Fibroblast of gingiva (primary cell): ENCODE measurements at regions not wholly inside any gene's neighbourhood (a gene's known extent, or its start where the extent isn't known, plus 50 kb on each side); places are given as distances from the start of the nearest gene placed in this dataset.
A peak's percentile ranks its signal among the peaks of the same experiment; 100 is the strongest.
"Not testable (repeated sequence)": the region's sequence is repeated elsewhere in the genome, so short reads cannot be mapped to it uniquely, and the experiment has no call there.

Experiments
- DNase-seq: peaks from one replicate; pipeline ENCODE4 v3.0.0-alpha.2; 2011; ENCODE audit warnings: low read depth

GRCh38 chr3:181265750-181266333, 276.3 kb upstream of the DNAJC19 start:
- no peak for DNase-seq

DNA sequence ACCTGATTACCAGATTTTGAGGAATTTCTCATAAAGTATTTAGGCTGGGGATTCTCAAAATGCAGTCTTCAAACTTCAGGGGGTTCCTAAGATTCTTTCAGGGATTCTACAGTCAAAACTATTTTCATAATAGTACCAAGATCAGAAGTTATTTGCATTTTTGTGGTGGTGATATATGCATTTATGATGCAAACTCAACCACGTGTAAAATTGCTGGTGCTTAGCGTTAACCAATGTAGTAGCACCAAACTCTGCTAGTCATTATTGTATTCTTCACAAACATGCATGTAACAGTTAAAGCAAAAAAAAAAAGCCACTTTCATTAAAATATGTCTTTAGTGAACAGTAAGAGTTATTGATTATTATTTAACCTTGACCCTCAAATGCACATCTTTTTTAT, 274.9 kb upstream of the DNAJC19 start:
- DNase-seq, result no peak

DNA sequence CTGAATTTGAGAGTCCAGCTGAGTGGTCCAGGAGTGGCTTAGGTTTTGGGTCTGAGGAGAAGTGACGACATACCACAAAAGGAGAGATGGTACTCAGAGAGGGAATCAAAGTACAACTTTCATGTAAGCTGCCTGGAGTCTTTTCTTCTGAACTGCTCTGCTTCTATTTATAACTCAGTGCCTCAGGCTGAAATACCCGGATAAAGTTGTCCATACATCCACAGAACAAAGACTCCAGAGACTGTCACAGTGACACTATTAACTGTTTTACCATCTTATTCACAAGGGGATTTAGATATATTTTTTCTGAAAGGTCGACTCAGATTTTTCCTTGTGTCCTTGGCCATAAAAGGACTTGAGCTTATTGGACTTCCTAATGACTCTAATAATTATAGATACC, 264.3 kb upstream of the DNAJC19 start:
- DNase-seq, result no peak

GRCh38 chr3:181252631-181253030, 263.1 kb upstream of the DNAJC19 start:
- DNase-seq, result no peak

DNA sequence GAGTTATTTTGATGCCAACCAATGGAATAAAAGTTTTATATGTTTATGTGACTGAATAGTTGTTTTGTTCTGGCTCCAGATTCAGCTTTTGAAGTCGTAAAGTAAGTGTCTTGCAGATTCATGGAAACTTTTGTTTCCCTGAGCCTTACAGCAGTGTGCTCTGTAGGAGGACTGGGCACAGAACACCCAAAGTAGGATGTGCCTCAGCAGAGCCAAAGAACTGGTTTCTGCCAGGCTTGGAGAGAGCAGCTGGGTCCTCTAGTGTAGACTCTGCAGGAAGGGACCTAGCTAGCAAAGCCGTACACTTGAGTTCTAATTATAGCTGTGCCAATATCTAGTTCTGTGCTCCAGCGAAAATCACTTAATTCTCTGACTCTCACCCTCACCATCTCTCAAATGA, 261.2 kb upstream of the DNAJC19 start:
- no peak for DNase-seq

- no peak for DNase-seq
These were observed 249.9 kb upstream of the DNAJC19 start for GRCh38 chr3:181239441-181239840.

GRCh38 chr3:181230258-181230657, 240.7 kb upstream of the DNAJC19 start:
- DNase-seq, result no peak

- no peak for DNase-seq
These were observed 223.8 kb upstream of the DNAJC19 start for GRCh38 chr3:181213347-181213746.

DNA sequence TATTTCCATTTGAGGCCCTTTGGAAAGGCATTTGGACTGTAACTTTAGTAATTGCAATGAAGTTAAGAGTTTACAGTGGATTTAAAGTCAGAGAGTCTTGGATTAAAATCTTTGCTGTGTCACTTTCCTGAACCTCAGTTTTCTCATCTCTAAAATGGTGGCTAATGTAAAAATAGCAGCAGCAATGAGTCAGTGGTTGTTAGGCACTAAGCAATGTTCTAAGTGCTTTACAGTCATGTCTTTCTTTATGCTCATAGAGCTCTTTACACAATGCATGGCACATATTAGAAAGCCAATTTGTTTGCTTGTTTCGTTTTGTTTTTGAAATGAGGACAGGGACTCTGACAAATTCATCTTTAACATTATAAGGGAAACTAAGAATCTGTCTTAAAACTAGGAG, 222.7 kb upstream of the DNAJC19 start:
- no peak for DNase-seq

DNA sequence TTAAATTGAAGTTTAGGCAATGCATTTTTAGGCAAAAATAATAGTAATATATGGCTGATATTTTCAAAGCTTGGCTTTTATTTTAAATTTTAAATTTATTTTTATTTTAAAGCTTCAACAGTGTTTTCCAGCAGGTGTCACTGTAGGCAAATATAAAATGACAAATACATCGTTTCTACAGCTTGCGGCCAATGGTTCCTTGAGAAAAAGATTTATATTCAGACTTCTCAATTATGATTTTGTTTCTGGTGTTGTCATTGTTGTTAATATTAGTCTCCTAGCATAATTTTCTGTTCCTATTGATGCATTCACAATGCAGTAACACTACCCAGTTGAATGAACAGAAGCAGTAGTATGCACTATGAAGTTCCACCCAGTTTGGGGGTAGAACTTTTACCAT, 220.7 kb upstream of the DNAJC19 start:
- DNase-seq, result peak; percentile 2

GRCh38 chr3:181189556-181189955, 200.0 kb upstream of the DNAJC19 start:
- DNase-seq, result no peak

DNA sequence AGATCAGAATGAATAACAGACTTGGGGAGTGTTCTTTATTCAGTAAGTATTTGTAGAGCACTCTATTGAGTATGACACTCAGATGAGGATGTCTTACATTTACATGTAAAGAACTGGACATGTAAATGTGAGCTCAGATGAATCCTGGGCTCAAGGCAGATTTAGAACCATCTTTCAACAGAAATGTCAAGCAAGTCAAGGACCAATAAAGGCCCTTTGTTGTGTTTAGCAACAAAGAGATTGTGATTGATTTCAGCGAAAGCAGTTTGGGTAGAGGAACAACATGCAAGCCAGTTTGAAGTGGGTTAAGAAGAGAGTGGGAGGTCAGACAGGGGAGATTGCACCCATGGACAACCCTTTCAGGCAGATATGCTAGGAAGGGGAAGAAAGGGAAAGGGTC, 194.2 kb upstream of the DNAJC19 start:
- no peak for DNase-seq

GRCh38 chr3:181183057-181183456, 193.5 kb upstream of the DNAJC19 start:
- DNase-seq, result not testable (repeated sequence)

- DNase-seq, result no peak
These were observed 189.5 kb upstream of the DNAJC19 start for GRCh38 chr3:181178991-181179390.

GRCh38 chr3:181176601-181177000, 187.1 kb upstream of the DNAJC19 start:
- DNase-seq, result no peak

GRCh38 chr3:181174676-181175233, 185.2 kb upstream of the DNAJC19 start:
- no peak for DNase-seq

GRCh38 chr3:181174022-181174421, 184.5 kb upstream of the DNAJC19 start:
- no peak for DNase-seq

- DNase-seq, result no peak
These were observed 183.7 kb upstream of the DNAJC19 start for GRCh38 chr3:181173227-181173626.

DNA sequence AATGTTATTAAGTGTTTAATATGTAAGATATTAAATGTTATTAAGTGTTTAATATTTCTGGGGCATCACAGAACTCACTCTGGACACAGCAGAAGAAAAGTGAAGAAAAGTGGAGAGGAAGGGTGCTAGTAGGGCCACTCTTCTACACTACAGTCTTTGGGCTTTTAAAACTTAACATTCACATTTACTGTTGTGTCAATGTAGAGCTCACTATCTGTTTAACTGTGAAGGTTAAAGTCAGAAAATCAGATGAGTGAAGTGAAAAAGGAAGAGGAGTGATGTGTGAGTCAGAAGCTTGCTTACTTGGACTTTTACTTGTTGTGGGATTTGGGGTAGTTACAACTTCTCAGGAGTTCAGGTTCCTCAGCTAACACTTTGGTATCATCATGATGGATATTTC, 145.3 kb upstream of the DNAJC19 start:
- no peak for DNase-seq

- no peak for DNase-seq
These were observed 144.3 kb upstream of the DNAJC19 start for GRCh38 chr3:181133832-181134231.

- DNase-seq, result no peak
These were observed 116.1 kb upstream of the DNAJC19 start for GRCh38 chr3:181105646-181106045.

- DNase-seq, result no peak
These were observed 114.1 kb upstream of the DNAJC19 start for GRCh38 chr3:181103605-181104004.

DNA sequence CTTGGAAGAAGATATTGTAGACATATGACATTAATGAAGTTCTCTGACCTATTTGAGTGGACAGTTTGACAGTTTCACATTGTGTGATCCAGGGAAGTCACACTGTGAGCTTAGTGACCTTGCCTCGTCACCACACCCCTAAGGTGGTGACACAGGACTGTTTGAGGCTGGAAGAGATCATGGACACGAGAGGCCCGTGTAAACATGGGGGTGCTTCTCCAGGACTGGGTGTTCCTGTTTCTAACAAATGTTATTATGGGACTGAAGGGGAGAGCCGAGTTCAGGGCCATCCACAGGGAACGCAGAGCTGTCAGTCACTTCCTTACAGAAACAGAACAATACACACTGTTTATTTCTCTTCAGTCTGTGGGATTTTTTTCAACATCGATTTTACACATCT, 96.5 kb upstream of the DNAJC19 start:
- DNase-seq, result no peak

GRCh38 chr3:181081930-181082329, 92.4 kb upstream of the DNAJC19 start:
- no peak for DNase-seq
